HG03460 (cell line): ENCODE measurements at regions not wholly inside any gene's neighbourhood (a gene's known extent, or its start where the extent isn't known, plus 50 kb on each side); places are given as distances from the start of the nearest gene placed in this dataset.
"Not testable (repeated sequence)": the region's sequence is repeated elsewhere in the genome, so short reads cannot be mapped to it uniquely, and the experiment has no call there.

ENCODE experiments used
- ATAC-seq: cut with Tn5 transposase; IDR thresholded peaks from one replicate; pipeline ENCODE4 v1.9.1; 2021; ENCODE audit not compliant: unreplicated experiment

- ATAC-seq, result peak; percentile 100
These were observed 229.0 kb upstream of the FRG2C start for GRCh38 chr3:75434913-75435793.

- ATAC-seq, result not testable (repeated sequence)
These were observed 228.2 kb upstream of the FRG2C start for GRCh38 chr3:75435794-75436400.

- not testable (repeated sequence) for ATAC-seq
These were observed 223.1 kb upstream of the FRG2C start for GRCh38 chr3:75440986-75441385.

GRCh38 chr3:75444634-75445033, 219.5 kb upstream of the FRG2C start:
- ATAC-seq, result not testable (repeated sequence)

- ATAC-seq, result not testable (repeated sequence)
These were observed 218.9 kb upstream of the FRG2C start for GRCh38 chr3:75445234-75445633.

- not testable (repeated sequence) for ATAC-seq
These were observed 217.2 kb upstream of the FRG2C start for GRCh38 chr3:75446948-75447347.

GRCh38 chr3:75453328-75453727, 210.8 kb upstream of the FRG2C start:
- not testable (repeated sequence) for ATAC-seq

GRCh38 chr3:75453839-75454238, 210.3 kb upstream of the FRG2C start:
- ATAC-seq, result not testable (repeated sequence)

- not testable (repeated sequence) for ATAC-seq
These were observed 189.6 kb upstream of the FRG2C start for GRCh38 chr3:75474530-75474929.

GRCh38 chr3:75496600-75496999, 167.5 kb upstream of the FRG2C start:
- ATAC-seq, result not testable (repeated sequence)

- not testable (repeated sequence) for ATAC-seq
These were observed 163.8 kb upstream of the FRG2C start for GRCh38 chr3:75500357-75500756.

GRCh38 chr3:75502171-75502570, 162.0 kb upstream of the FRG2C start:
- ATAC-seq, result not testable (repeated sequence)

GRCh38 chr3:75502769-75503756, 161.1 kb upstream of the FRG2C start:
- ATAC-seq, result not testable (repeated sequence)

GRCh38 chr3:75506603-75507002, 157.5 kb upstream of the FRG2C start:
- ATAC-seq, result no peak

- not testable (repeated sequence) for ATAC-seq
These were observed 156.2 kb upstream of the FRG2C start for GRCh38 chr3:75507956-75508355.

- ATAC-seq, result not testable (repeated sequence)
These were observed 136.5 kb upstream of the FRG2C start for GRCh38 chr3:75527657-75528056.

- not testable (repeated sequence) for ATAC-seq
These were observed 112.0 kb upstream of the FRG2C start for GRCh38 chr3:75552095-75552494.

- not testable (repeated sequence) for ATAC-seq
These were observed 99.7 kb upstream of the FRG2C start for GRCh38 chr3:75564427-75564826.

GRCh38 chr3:75572303-75572702, 91.8 kb upstream of the FRG2C start:
- not testable (repeated sequence) for ATAC-seq

- ATAC-seq, result not testable (repeated sequence)
These were observed 85.0 kb upstream of the FRG2C start for GRCh38 chr3:75579091-75579490.

GRCh38 chr3:75579536-75579935, 84.6 kb upstream of the FRG2C start:
- ATAC-seq, result not testable (repeated sequence)
